Peyer's patch (tissue), 4 donors: ENCODE measurements at regions not wholly inside any gene's neighbourhood (a gene's known extent, or its start where the extent isn't known, plus 50 kb on each side); places are given as distances from the start of the nearest gene placed in this dataset.

Experiments
- POLR2A ChIP-seq, 2 donors: fragments of 450-650 bp; IDR thresholded peaks; one replicate each; pipeline ENCODE4 v1.5.1; 2017; ENCODE audit warnings: antibody characterized with exemption in 2 of 2, mild to moderate bottlenecking in 2 of 2, moderate library complexity in 2 of 2
- TF ChIP-seq, protein P1 (sequence below), 6 experiments: fragments of 450-650 bp in 4 of 6; fragments of 200-600 bp in 2 of 6; sonication (generic) in 1 of 6; IDR thresholded peaks; one replicate each; pipeline ENCODE4 v1.5.1; 2017 to 2019; ENCODE audit warnings: antibody characterized with exemption in 6 of 6, mild to moderate bottlenecking in 3 of 6, moderate library complexity in 1 of 6

DNA sequence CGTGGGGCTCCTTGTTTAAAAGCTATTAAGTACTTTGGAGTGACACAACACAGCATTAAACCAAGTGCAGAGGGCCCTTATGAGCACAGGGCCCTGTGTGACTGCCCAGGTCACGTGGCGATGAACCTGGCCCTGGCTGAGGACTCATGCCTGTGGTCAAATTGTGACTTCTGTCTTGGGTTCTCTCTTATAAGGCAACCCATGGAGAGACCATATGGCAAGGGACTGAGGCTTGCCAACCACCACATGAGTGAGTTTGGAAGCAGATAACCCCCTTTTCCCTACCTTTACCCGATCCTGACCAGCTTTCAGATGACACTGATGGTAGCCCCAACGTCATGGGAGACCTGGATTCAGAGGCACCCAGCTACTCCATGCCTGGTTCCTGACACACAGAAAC is 140.5 kb downstream of the ZBTB18 start:
- no peak for TF ChIP-seq POLR2A (IDR thresholded peaks at IDR 0.05)
- TF ChIP-seq, protein P1, sequence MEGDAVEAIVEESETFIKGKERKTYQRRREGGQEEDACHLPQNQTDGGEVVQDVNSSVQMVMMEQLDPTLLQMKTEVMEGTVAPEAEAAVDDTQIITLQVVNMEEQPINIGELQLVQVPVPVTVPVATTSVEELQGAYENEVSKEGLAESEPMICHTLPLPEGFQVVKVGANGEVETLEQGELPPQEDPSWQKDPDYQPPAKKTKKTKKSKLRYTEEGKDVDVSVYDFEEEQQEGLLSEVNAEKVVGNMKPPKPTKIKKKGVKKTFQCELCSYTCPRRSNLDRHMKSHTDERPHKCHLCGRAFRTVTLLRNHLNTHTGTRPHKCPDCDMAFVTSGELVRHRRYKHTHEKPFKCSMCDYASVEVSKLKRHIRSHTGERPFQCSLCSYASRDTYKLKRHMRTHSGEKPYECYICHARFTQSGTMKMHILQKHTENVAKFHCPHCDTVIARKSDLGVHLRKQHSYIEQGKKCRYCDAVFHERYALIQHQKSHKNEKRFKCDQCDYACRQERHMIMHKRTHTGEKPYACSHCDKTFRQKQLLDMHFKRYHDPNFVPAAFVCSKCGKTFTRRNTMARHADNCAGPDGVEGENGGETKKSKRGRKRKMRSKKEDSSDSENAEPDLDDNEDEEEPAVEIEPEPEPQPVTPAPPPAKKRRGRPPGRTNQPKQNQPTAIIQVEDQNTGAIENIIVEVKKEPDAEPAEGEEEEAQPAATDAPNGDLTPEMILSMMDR (IDR thresholded peaks at IDR 0.05): no peak
